IPS DF 6.9 (cell line): ENCODE measurements at regions not wholly inside any gene's neighbourhood (a gene's known extent, or its start where the extent isn't known, plus 50 kb on each side); places are given as distances from the start of the nearest gene placed in this dataset.

ENCODE experiments used
- DNase-seq: peaks from one replicate; pipeline ENCODE4 v3.0.0-alpha.2; 2013; ENCODE audit warnings: low read depth, low spot score
- H3K27ac ChIP-seq: one replicate; pipeline ENCODE4 v1.5.1; 2013; ENCODE audit warnings: low read length, control low read depth
- H3K27me3 ChIP-seq: 2 replicates; pipeline ENCODE4 v1.6.1; 2013; ENCODE audit warnings: mild to moderate bottlenecking, low read length; ENCODE audit not compliant: control insufficient read depth, insufficient read depth
- H3K36me3 ChIP-seq: 2 replicates; pipeline ENCODE4 v1.6.1; 2013; ENCODE audit warnings: low read length; ENCODE audit not compliant: control insufficient read depth, insufficient read depth
- H3K4me1 ChIP-seq: 2 replicates; pipeline ENCODE4 v1.6.1; 2013; ENCODE audit warnings: low read length; ENCODE audit not compliant: control insufficient read depth, insufficient read depth
- H3K4me3 ChIP-seq: 2 replicates; pipeline ENCODE4 v1.5.1; 2013; ENCODE audit warnings: mild to moderate bottlenecking, low read length
- H3K9me3 ChIP-seq: 2 replicates; pipeline ENCODE4 v1.6.1; 2013; ENCODE audit warnings: low read length, inconsistent platforms; ENCODE audit not compliant: control insufficient read depth, insufficient read depth
- WGBS: extraction: QIAGEN DNeasy Blood & Tissue Kit; methylation state at CpG from one replicate; pipeline ENCODE4 v1.1.7; 2013; ENCODE audit warnings: mixed read lengths, missing lambda C conversion rate; ENCODE audit not compliant: insufficient read length, insufficient coverage; 5-methylcytosine and 5-hydroxymethylcytosine counted together

DNA sequence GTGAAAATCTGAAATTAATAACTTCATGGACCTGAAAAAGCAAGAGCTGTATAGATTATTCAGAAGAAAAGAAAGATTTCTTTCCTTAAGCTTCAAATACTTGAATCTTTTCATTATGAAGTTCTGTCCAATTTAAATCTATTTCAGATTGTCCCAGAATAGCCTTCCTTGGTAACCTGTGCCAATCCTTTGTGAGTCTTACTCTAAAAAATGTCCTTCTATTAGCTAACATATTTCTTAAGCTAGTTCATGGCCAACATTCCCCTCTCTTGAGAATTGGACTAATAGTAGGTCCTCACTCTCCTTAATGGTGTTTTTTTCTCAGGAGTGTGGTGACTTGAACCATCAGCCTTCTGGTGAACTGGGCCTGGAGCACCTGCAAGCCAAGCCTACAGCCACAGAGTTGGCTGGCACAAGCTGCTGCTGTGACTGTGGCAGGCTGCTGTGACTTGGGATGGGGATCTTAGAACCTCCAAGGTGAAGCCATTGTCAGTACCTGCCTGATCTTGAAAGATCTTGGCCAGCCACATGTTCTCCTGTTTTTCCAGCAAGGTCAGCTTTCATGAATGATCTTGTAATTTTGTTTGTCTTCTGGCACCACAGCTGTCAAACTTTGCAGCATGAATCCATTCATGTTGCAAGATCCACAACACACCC, 262.6 kb upstream of the MAP3K1 start:
- Histone ChIP-seq H3K4me1 (no peaks in the 10 kb centered on the region), H3K27me3 (no peaks in the 10 kb centered on the region), H3K9me3 (no peaks in the 10 kb centered on the region), H3K36me3 (no peaks in the 10 kb centered on the region), H3K4me3 (no peak overlapping the region), H3K27ac (no peak overlapping the region)
- no peak for DNase-seq

DNA sequence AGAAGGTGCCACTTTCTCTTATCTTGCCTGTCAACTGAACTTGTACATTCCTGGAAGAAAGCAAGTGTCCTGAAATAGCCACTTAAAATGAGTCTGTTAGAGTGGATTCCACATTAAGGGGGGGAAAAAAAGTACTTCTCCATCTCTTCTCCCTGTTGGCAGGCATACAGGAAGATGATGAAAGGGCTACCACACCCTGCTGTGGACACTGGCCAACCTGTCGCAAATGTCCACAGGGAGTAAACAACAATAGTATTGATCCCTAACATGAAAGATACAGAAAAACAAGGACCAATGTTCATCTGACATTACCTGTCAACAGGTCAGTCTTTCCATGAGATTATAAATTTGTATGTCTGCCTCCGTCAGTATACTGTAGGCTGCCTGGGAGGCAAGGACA, 265.1 kb upstream of the MAP3K1 start:
- Histone ChIP-seq H3K4me1 (no peaks in the 10 kb centered on the region), H3K27ac (no peak overlapping the region), H3K27me3 (no peaks in the 10 kb centered on the region), H3K4me3 (no peak overlapping the region), H3K36me3 (no peaks in the 10 kb centered on the region), H3K9me3 (no peaks in the 10 kb centered on the region)
- no CpG with 5 or more reads among the region's 2 CpGs for WGBS
- no peak for DNase-seq

DNA sequence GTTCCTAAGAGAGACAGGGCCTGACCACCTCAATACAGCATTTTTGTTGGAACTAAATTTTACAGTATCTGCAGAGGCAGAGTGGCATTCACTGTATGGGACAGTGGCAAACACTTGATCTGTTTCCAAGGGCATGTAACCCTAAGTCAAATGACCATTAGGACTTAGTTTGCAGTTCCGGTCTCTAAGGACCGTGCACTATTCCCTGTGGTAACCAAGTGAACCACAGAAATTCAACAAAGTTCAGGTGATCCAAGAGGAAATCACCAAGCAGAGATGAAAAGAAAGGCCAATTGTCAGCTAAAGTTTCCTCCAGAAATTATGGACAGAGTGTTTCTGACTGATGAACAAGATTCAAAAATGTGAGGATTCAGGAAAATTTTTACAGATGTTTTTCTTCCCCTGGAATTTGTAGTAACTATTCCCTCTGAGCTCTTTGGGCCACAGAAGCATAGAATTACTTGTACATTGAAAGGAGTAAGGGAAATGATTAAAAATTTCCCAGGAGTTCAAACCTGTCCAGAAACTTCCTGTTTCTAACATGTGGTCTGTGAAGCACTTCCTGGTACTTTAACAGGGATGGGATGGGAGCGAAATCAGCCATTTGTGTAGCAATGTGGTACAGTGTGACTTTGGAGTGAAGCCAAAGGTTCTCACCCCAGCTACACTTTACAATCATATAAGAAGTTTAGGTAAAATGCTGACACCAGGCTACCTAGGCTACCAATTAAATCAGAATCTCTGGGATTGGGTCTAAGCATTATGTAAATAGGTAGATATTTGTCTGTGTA, 266.1 kb upstream of the MAP3K1 start:
- DNase-seq = no peak
- H3K36me3 ChIP-seq = no peaks in the 10 kb centered on the region
- H3K9me3 ChIP-seq = no peaks in the 10 kb centered on the region
- no peaks in the 10 kb centered on the region for H3K4me1 ChIP-seq
- no peak overlapping the region for H3K4me3 ChIP-seq
- no peaks in the 10 kb centered on the region for H3K27me3 ChIP-seq
- no peak overlapping the region for H3K27ac ChIP-seq
- no CpG with 5 or more reads among the region's 3 CpGs for WGBS

DNA sequence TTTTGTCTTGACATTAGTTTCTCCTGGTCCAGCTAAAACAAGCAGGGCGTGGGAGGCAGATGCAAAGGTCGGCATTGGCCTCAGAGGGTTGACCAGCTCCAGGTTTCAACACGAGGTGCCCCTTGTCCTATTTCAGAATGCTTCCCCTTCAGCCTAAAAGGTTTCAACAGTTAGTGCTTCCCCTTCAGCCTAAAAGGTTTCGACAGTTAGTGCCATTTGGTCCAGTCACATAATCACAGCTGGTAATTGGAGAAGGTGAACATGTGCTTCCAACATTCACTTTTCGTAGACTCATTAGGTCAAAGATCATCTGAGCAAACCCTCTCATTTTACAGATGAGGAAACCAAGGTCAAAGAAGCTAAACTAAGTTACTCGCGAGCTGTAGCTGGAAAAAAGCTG, 270.3 kb upstream of the MAP3K1 start:
- no peaks in the 10 kb centered on the region for H3K9me3 ChIP-seq
- no peaks in the 10 kb centered on the region for H3K4me1 ChIP-seq
- no peaks in the 10 kb centered on the region for H3K36me3 ChIP-seq
- no CpG with 5 or more reads among the region's 7 CpGs for WGBS
- H3K27ac ChIP-seq = no peak overlapping the region
- H3K27me3 ChIP-seq = no peaks in the 10 kb centered on the region
- no peak overlapping the region for H3K4me3 ChIP-seq
- no peak for DNase-seq

DNA sequence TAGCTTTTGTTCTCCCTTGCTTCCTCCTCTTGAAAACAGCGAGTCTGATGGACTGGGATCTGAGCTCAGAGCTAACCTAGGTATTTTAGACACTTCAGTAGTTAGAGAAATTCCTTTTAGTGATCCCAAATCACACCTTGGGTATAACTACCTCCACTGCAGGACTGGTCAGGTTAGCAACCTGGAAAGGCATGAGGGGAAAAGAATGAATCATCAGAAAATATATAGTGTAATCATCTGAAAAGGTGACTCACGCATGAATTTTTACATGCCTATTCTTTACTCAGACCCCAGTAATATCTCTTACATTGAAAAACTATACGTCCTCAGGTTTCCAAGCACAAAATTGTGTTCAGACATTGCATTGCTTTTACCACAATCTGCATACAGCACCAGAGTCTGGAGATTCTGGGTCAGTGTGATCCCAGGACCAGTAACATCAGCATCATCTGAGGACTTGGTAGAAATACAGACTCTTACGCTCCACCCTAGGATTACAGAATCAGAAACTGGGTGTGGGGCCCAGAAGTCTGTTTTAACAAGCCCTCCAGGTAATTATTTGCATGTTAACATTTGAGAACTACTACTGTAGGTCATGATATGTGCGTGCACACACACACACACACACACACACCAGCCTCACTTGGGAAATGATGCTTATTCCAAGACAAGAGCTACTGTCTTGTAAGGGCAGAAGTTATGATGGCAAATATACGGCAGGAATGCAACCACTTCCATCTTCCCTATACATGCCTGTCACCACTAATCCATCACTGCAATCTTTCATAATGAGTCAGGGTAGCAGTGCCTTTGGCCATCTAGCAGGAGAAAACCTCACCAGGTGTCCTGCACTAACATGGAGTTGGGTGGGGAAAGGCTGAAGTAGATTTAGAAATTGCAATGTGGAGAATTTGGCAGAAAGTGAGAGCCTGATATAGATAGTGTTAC, 271.6 kb upstream of the MAP3K1 start:
- H3K27me3 ChIP-seq = no peaks in the 10 kb centered on the region
- no peaks in the 10 kb centered on the region for H3K36me3 ChIP-seq
- no CpG with 5 or more reads among the region's 6 CpGs for WGBS
- no peaks in the 10 kb centered on the region for H3K9me3 ChIP-seq
- no peak for DNase-seq
- H3K4me1 ChIP-seq = no peaks in the 10 kb centered on the region
- no peak overlapping the region for H3K4me3 ChIP-seq
- H3K27ac ChIP-seq = no peak overlapping the region

DNA sequence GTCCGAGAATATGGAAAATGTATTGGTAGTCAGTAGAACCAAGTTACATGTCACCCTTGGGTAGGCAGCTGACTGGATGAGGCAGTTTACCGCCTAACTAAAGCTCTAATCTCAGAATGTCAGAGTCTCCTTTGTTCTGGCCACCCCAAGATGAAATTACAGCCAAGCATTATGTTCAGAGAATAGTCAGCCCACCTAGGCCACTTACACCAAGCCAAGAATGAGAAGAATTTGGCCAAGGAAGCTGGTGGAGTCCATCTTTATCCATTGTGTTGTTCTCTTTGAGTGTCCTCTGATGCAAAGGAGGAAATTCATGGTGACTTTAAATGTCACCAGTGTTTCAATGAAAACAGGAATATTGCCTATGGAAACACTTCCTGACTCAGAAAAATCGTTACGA, 275.1 kb upstream of the MAP3K1 start:
- WGBS = no CpG with 5 or more reads among the region's 4 CpGs
- Histone ChIP-seq H3K27ac (no peak overlapping the region), H3K36me3 (no peaks in the 10 kb centered on the region), H3K4me1 (0 out of 2 replicates have a peak, but pooled peaks cover 1% of the 10 kb centered on the region), H3K27me3 (no peaks in the 10 kb centered on the region), H3K9me3 (no peaks in the 10 kb centered on the region), H3K4me3 (no peak overlapping the region)
- DNase-seq = no peak

DNA sequence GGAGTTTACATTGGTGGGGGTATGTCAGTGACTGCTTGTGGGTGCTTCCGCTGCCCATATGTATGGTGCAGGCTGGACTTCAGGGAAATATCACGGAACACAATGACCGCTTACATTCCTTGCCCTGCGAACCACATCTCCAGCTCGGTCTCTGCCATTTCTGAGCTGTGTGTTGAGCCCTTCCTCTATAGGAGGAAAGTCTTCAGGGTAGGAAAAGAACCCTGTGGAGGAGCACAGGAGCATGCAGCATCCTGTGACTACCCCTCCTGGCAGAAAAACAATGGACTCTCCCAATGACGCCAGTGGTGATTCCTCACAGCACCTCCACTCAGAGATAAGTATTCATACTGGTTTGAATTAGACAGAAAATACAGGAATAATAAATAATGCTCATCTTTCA, 276.8 kb upstream of the MAP3K1 start:
- WGBS = no CpG with 5 or more reads among the region's 6 CpGs
- no peak overlapping the region for H3K27ac ChIP-seq
- 0 out of 2 replicates have a peak, but pooled peaks cover 1% of the 10 kb centered on the region for H3K4me1 ChIP-seq
- no peaks in the 10 kb centered on the region for H3K9me3 ChIP-seq
- no peaks in the 10 kb centered on the region for H3K27me3 ChIP-seq
- DNase-seq = no peak
- H3K4me3 ChIP-seq = no peak overlapping the region
- H3K36me3 ChIP-seq = no peaks in the 10 kb centered on the region

DNA sequence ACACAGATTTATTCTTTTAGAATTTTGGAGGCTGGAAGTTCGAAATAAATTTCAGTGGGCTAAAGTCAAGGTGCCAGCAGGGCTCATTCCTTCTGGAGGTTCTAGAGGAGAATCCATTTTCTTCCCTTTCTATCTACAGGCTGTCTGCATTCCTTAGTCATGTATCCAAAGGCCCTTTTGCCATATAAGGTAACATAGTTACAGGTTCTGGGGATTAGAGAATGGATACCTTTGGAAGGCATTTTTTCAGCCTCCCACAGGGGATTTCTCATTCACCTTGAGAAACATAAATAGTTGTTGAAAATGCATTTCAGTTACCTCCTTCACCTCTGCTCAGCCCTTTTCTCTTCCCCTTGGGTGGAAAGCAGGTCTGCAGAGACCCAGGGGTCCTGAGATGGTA, 280.0 kb upstream of the MAP3K1 start:
- Histone ChIP-seq H3K27ac (no peak overlapping the region), H3K4me1 (0 out of 2 replicates have a peak, but pooled peaks cover 1% of the 10 kb centered on the region), H3K36me3 (no peaks in the 10 kb centered on the region), H3K4me3 (no peak overlapping the region), H3K27me3 (no peaks in the 10 kb centered on the region), H3K9me3 (no peaks in the 10 kb centered on the region)
- no CpG with 5 or more reads among the region's 1 CpG for WGBS
- DNase-seq = no peak

DNA sequence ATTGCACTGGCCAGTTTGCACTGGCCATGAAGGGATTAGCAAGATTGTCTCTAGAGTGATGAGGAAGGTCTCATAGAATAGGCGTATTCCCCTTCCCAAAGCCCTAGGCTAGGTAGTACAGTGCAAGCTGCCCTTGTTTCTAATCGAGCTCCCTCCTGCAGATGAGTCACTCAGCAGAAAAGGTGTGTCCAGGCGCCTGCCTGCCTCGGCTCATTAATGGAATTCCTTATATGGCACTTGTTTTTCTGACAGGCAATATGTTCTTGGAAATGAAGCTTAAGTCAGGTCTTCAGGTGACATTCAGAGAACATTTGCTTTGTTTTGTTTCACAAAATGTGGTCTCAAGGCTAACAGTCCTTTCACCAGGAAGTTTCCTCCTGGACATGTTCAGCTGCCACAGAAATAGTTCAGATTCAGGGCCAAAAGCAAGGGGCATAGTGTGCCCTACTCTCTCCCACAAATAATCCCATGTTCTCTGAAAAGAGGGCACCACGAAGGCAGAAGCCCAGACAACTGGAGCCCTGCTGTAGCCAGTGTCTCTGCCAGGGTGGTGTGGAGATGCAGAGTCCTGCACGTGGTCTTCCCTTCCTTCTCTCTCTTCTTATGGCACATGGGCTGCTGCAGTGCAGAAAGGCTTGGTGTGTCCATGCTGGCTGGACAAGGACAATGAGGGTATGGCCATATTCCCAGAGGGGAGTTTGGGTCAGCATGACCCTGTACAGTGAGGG, 281.1 kb upstream of the MAP3K1 start:
- Histone ChIP-seq H3K27ac (no peak overlapping the region), H3K36me3 (no peaks in the 10 kb centered on the region), H3K4me3 (no peak overlapping the region), H3K9me3 (no peaks in the 10 kb centered on the region), H3K27me3 (no peaks in the 10 kb centered on the region), H3K4me1 (0 out of 2 replicates have a peak, but pooled peaks cover 1% of the 10 kb centered on the region)
- no peak for DNase-seq
- no CpG with 5 or more reads among the region's 6 CpGs for WGBS

DNA sequence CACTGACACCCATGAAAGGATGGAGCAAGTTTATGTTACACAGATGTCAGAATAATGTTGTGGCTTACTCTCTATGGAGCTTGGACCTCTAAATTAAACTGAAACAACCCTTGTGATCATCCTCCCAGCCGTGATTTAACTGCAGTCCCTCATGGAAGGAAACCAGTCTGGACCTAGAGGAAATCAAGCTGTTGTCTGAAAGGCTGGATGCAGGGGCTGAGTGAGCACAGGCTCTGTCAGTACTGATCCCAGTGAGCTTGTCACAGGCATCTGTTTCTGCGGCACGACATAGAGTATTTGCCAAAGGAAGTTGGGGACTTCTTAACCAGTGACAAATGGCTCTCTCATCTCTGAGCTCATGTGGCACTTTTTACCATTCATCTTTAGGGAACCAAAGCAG, 282.9 kb upstream of the MAP3K1 start:
- Histone ChIP-seq H3K36me3 (no peaks in the 10 kb centered on the region), H3K4me3 (no peak overlapping the region), H3K27me3 (no peaks in the 10 kb centered on the region), H3K9me3 (no peaks in the 10 kb centered on the region), H3K27ac (no peak overlapping the region), H3K4me1 (0 out of 2 replicates have a peak, but pooled peaks cover 1% of the 10 kb centered on the region)
- no peak for DNase-seq
- WGBS = no CpG with 5 or more reads among the region's 3 CpGs
